ENCODE measurements at regions not wholly inside any gene's neighbourhood (a gene's known extent, or its start where the extent isn't known, plus 50 kb on each side); places are given as distances from the start of the nearest gene placed in this dataset.

GRCh38 chr3:187844708-187845107, 99.4 kb upstream of the BCL6 start:
- TF ChIP-seq, protein P1, sequence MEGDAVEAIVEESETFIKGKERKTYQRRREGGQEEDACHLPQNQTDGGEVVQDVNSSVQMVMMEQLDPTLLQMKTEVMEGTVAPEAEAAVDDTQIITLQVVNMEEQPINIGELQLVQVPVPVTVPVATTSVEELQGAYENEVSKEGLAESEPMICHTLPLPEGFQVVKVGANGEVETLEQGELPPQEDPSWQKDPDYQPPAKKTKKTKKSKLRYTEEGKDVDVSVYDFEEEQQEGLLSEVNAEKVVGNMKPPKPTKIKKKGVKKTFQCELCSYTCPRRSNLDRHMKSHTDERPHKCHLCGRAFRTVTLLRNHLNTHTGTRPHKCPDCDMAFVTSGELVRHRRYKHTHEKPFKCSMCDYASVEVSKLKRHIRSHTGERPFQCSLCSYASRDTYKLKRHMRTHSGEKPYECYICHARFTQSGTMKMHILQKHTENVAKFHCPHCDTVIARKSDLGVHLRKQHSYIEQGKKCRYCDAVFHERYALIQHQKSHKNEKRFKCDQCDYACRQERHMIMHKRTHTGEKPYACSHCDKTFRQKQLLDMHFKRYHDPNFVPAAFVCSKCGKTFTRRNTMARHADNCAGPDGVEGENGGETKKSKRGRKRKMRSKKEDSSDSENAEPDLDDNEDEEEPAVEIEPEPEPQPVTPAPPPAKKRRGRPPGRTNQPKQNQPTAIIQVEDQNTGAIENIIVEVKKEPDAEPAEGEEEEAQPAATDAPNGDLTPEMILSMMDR (IDR thresholded peaks at IDR 0.05): no peak
- no peak for TF ChIP-seq POLR2A (IDR thresholded peaks at IDR 0.05)

Measured in lower leg skin (tissue), 3 donors.